Activated naive CD8-positive, alpha-beta T cell treated with anti-CD3 and anti-CD28 coated beads, Interleukin-2, amount 50 U/mL, for 24 hours (primary cell): ENCODE measurements at regions not wholly inside any gene's neighbourhood (a gene's known extent, or its start where the extent isn't known, plus 50 kb on each side); places are given as distances from the start of the nearest gene placed in this dataset.
"Not testable (repeated sequence)": the region's sequence is repeated elsewhere in the genome, so short reads cannot be mapped to it uniquely, and the experiment has no call there.

Experiments
- ATAC-seq: fragments of 150-1000 bp; cut with Tn5 transposase; one replicate; pipeline ENCODE4 v1.10.0; 2021
- DNase-seq: peaks from one replicate; pipeline ENCODE4 v3.0.0; 2021
- H3K27ac Mint-ChIP-seq: one replicate; pipeline ENCODE4 v1.8.0; 2021; ENCODE audit warnings: mild to moderate bottlenecking, mixed read lengths
- H3K27me3 Mint-ChIP-seq: one replicate; pipeline ENCODE4 v1.8.0; 2021; ENCODE audit warnings: mixed read lengths
- H3K36me3 Mint-ChIP-seq: one replicate; pipeline ENCODE4 v1.8.0; 2021; ENCODE audit warnings: low read depth, mixed read lengths
- H3K4me1 Mint-ChIP-seq: one replicate; pipeline ENCODE4 v1.8.0; 2021; ENCODE audit warnings: mixed read lengths
- H3K4me3 Mint-ChIP-seq: one replicate; pipeline ENCODE4 v1.8.0; 2021; ENCODE audit warnings: mild to moderate bottlenecking, moderate library complexity, mixed read lengths
- H3K9me3 Mint-ChIP-seq: one replicate; pipeline ENCODE4 v1.8.0; 2021; ENCODE audit warnings: mixed read lengths

DNA sequence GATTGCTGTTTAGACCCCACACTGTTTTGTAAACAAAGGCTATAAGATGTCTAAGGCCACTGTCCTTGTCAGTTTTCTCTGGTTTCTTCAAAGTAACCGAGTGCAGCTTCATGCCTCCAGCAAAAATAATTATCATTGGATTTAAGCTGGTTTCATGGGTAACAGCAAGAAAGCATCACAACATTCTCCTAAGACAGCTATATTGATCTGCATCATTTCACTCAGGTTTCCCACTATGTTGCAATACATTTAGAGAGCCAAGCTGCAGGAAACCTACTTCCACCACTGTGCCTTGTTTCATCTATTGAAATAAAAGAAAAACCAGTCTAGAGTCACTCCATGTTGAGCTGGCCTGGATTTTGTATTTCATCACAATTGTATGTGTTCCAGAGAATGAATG lies 351.4 kb downstream of the OXSM start:
- no peak overlapping the region for H3K4me3 Mint-ChIP-seq
- no peak overlapping the region for H3K27ac Mint-ChIP-seq
- no peaks in the 10 kb centered on the region for H3K4me1 Mint-ChIP-seq
- H3K9me3 Mint-ChIP-seq = peaks cover 7% of the 10 kb centered on the region
- no peaks in the 10 kb centered on the region for H3K36me3 Mint-ChIP-seq
- DNase-seq (no peak), ATAC-seq (no peak)
- H3K27me3 Mint-ChIP-seq = no peaks in the 10 kb centered on the region

DNA sequence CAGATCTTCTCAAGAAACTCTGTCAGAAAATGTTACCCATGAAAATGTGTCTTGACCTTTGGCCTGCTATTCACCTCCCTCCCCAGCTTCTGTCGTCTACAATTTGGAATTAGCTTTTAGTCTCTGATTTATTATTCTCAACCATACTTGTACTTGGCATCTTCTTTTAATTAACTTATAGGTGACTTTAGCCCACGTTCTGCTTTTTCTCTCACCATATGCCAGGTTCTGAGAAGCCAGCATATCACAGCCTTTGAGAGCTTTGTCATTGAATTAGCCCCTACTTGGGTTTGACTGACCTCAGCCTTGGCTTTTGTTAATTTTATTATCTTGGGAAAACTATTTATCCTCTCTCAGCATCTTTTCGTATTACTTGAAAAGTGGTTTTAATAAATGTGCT lies 355.9 kb downstream of the OXSM start:
- no peak for ATAC-seq
- H3K27me3 Mint-ChIP-seq = no peaks in the 10 kb centered on the region
- H3K36me3 Mint-ChIP-seq = no peaks in the 10 kb centered on the region
- no peak overlapping the region for H3K4me3 Mint-ChIP-seq
- DNase-seq = no peak
- no peak overlapping the region for H3K27ac Mint-ChIP-seq
- no peaks in the 10 kb centered on the region for H3K4me1 Mint-ChIP-seq
- H3K9me3 Mint-ChIP-seq = no peaks in the 10 kb centered on the region

DNA sequence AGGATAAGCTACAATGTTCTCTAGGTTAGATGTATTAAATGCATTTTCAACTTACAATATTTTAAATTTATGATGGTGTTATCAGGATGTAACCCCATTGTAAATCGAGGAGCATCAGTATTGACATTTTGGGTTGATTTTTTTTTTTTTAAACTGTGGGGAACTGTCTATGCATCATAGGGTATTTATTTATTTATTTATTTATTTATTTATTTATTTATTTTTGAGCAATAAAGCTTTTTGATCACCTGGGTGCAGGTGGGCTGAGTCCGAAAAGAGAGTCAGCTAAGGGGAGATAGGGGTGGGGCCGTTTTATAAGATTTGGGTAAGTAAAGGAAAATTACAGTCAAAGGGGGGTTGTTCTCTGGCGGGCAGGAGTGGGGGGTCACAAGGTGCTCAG lies 367.5 kb downstream of the OXSM start:
- ATAC-seq, H3K9me3 Mint-ChIP-seq, H3K27me3 Mint-ChIP-seq, H3K4me1 Mint-ChIP-seq, H3K27ac Mint-ChIP-seq, H3K36me3 Mint-ChIP-seq, DNase-seq, H3K4me3 Mint-ChIP-seq: not testable (repeated sequence)

- H3K27ac Mint-ChIP-seq = no peak overlapping the region
- H3K27me3 Mint-ChIP-seq = no peaks in the 10 kb centered on the region
- H3K4me1 Mint-ChIP-seq = no peaks in the 10 kb centered on the region
- H3K9me3 Mint-ChIP-seq = peaks cover 23% of the 10 kb centered on the region
- H3K4me3 Mint-ChIP-seq = no peak overlapping the region
- H3K36me3 Mint-ChIP-seq = no peaks in the 10 kb centered on the region
- ATAC-seq (no peak), DNase-seq (no peak)
Observed at GRCh38 chr3:26171006-26171405, 381.1 kb downstream of the OXSM start.

DNA sequence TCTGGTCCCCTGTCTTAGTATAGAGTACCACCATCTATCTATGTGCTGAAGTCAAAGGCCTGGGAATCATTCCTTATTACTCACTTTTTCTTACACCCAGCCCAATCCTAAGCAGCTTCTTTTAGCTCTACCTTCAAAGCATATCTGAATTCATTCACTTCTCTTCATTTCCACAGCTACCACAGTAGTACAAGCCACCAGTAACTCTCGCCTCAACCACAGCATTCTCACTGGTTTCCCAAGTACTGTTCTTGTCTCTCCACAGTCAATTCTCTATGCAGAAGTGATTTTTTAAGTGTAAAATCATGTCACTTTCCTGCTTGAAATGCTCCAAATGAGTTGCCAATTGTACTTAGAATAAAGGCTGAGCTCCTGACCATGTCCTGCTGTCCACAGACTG lies 401.7 kb downstream of the OXSM start:
- no peak overlapping the region for H3K27ac Mint-ChIP-seq
- H3K9me3 Mint-ChIP-seq = peaks cover 20% of the 10 kb centered on the region
- no peaks in the 10 kb centered on the region for H3K36me3 Mint-ChIP-seq
- H3K4me3 Mint-ChIP-seq = no peak overlapping the region
- DNase-seq (no peak), ATAC-seq (no peak)
- H3K27me3 Mint-ChIP-seq = no peaks in the 10 kb centered on the region
- H3K4me1 Mint-ChIP-seq = no peaks in the 10 kb centered on the region

- DNase-seq = no peak
- H3K4me1 Mint-ChIP-seq = no peaks in the 10 kb centered on the region
- peaks cover 16% of the 10 kb centered on the region for H3K9me3 Mint-ChIP-seq
- H3K36me3 Mint-ChIP-seq = no peaks in the 10 kb centered on the region
- no peaks in the 10 kb centered on the region for H3K27me3 Mint-ChIP-seq
- no peak overlapping the region for H3K27ac Mint-ChIP-seq
- ATAC-seq = no peak
- no peak overlapping the region for H3K4me3 Mint-ChIP-seq
Observed at GRCh38 chr3:26193558-26193957, 403.7 kb downstream of the OXSM start.

- ATAC-seq (no peak), DNase-seq (no peak)
- Mint-ChIP-seq H3K27ac (no peak overlapping the region), H3K9me3 (peaks cover 3% of the 10 kb centered on the region), H3K4me1 (no peaks in the 10 kb centered on the region), H3K27me3 (no peaks in the 10 kb centered on the region), H3K36me3 (no peaks in the 10 kb centered on the region), H3K4me3 (no peak overlapping the region)
Observed at GRCh38 chr3:26196781-26197180, 406.9 kb downstream of the OXSM start.

DNA sequence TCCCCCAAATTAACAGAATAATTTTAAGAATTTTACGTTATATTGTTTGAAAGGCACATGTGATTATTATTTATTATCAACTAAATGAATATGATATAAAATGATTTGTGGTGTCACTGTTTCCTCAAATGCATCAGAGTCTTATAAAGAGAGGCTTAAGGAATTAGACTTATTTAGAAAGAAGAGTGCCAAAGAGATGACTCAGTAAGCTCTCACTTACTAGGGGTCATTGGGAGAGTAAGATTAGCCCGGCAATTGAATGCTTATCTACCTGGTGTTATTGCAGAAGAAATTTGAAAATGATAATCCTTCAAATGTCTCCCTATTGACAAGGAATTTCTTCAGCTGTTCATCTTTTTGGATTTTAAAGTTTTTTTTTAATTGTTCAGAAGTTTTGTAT lies 408.7 kb downstream of the OXSM start:
- H3K27me3 Mint-ChIP-seq = no peaks in the 10 kb centered on the region
- ATAC-seq = no peak

GRCh38 chr3:26202169-26202568 lies 412.3 kb downstream of the OXSM start:
- no peaks in the 10 kb centered on the region for H3K36me3 Mint-ChIP-seq
- no peaks in the 10 kb centered on the region for H3K9me3 Mint-ChIP-seq
- no peak overlapping the region for H3K27ac Mint-ChIP-seq
- no peak overlapping the region for H3K4me3 Mint-ChIP-seq
- no peaks in the 10 kb centered on the region for H3K27me3 Mint-ChIP-seq
- no peak for DNase-seq
- ATAC-seq = no peak
- H3K4me1 Mint-ChIP-seq = no peaks in the 10 kb centered on the region

More for the DNA sequence above, 408.7 kb downstream of the OXSM start:
- no peak for DNase-seq
- no peaks in the 10 kb centered on the region for H3K36me3 Mint-ChIP-seq
- no peak overlapping the region for H3K4me3 Mint-ChIP-seq
- H3K4me1 Mint-ChIP-seq = no peaks in the 10 kb centered on the region
- no peak overlapping the region for H3K27ac Mint-ChIP-seq
- H3K9me3 Mint-ChIP-seq = no peaks in the 10 kb centered on the region

DNA sequence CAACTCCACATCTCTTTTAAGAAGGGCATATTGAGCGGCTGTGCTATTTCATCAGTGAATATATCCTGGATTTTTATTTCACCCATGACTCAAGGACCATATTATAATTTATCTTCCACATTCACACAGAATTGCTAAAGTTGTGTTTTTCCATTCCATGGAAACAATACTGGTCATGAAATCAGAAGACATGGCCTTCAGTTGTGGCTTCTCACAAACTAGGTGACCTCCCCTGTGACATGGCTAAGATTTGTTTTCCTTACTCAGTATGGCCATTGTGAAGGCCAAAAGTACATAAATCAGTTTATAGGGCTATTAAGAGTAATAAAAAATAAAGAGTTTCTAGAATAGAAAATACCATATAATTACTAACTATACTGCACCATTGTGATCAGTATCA lies 415.6 kb downstream of the OXSM start:
- Mint-ChIP-seq H3K9me3 (no peaks in the 10 kb centered on the region), H3K27ac (no peak overlapping the region), H3K4me3 (no peak overlapping the region), H3K36me3 (no peaks in the 10 kb centered on the region), H3K4me1 (no peaks in the 10 kb centered on the region), H3K27me3 (no peaks in the 10 kb centered on the region)
- ATAC-seq = no peak
- no peak for DNase-seq

DNA sequence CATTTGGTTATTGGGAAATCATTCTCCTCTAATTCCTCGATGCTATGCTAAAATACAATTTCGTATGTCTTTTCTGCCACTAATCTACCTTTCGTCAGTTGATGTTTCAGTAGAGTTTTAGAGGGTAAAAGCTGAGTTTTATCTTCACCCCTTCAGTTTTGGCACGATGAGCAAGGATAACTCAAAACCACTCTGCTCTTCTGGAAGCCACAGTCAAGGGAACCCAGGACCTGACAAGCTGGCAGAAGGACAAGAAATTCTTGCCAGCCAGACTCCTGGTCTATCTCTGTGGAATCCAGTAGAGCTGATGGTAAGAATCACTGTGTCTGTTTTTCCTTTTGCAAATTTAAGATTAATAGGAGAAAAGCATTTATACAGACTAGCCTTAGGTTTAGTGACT lies 414.4 kb upstream of the LRRC3B start:
- DNase-seq = no peak
- peaks cover 4% of the 10 kb centered on the region for H3K9me3 Mint-ChIP-seq

GRCh38 chr3:26229801-26230200 lies 392.8 kb upstream of the LRRC3B start:
- Mint-ChIP-seq H3K27me3 (no peaks in the 10 kb centered on the region), H3K4me1 (no peaks in the 10 kb centered on the region), H3K36me3 (no peaks in the 10 kb centered on the region), H3K9me3 (no peaks in the 10 kb centered on the region), H3K4me3 (no peak overlapping the region), H3K27ac (no peak overlapping the region)
- DNase-seq (no peak), ATAC-seq (no peak)

More for the DNA sequence above, 414.4 kb upstream of the LRRC3B start:
- no peak for ATAC-seq
- Mint-ChIP-seq H3K4me3 (no peak overlapping the region), H3K27ac (no peak overlapping the region), H3K36me3 (no peaks in the 10 kb centered on the region), H3K27me3 (no peaks in the 10 kb centered on the region), H3K4me1 (no peaks in the 10 kb centered on the region)

DNA sequence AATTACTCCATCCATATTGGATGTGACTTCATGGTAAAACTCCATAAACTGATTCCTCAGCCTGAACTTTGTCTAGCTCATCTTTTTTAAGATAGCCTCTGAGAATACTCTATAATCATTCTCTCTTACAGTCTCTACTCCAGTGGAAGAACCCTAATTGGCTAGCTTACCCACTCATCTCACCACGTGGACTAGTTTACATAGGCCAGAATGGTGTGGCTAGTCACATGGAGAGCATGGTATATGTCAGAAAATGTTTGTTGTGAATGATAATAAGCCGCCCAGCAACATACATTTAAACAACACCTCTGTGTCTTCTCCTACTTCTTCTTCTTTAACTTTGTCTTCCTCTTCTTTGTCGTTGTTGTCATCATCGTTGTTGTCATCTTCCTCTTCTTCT lies 389.2 kb upstream of the LRRC3B start:
- no peaks in the 10 kb centered on the region for H3K36me3 Mint-ChIP-seq
- no peak overlapping the region for H3K27ac Mint-ChIP-seq
- no peak overlapping the region for H3K4me3 Mint-ChIP-seq
- peaks cover 6% of the 10 kb centered on the region for H3K9me3 Mint-ChIP-seq
- H3K27me3 Mint-ChIP-seq = no peaks in the 10 kb centered on the region
- ATAC-seq (no peak), DNase-seq (no peak)
- H3K4me1 Mint-ChIP-seq = no peaks in the 10 kb centered on the region

DNA sequence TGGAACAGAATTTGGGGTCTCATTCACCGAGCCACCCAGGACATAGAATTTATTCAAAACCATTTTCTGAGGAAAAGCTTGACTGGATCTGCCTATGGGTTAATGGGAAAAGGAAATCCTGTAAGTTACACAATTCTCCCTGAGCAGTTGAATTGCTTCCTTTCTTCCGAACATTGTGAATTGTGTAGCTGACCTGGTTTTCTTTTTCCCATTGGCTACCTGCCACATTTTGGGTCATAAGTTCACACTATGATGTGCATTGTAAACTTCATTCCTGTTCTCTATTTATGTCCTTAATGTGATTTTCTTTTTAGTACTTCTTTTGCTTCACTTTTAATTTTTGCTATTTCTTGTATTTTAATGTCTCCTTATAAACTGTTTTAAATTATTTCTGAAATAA lies 386.0 kb upstream of the LRRC3B start:
- H3K27ac Mint-ChIP-seq = no peak overlapping the region
- no peaks in the 10 kb centered on the region for H3K4me1 Mint-ChIP-seq
- no peak overlapping the region for H3K4me3 Mint-ChIP-seq
- H3K9me3 Mint-ChIP-seq = peaks cover 8% of the 10 kb centered on the region
- no peaks in the 10 kb centered on the region for H3K27me3 Mint-ChIP-seq
- no peaks in the 10 kb centered on the region for H3K36me3 Mint-ChIP-seq
- no peak for ATAC-seq
- DNase-seq = no peak

DNA sequence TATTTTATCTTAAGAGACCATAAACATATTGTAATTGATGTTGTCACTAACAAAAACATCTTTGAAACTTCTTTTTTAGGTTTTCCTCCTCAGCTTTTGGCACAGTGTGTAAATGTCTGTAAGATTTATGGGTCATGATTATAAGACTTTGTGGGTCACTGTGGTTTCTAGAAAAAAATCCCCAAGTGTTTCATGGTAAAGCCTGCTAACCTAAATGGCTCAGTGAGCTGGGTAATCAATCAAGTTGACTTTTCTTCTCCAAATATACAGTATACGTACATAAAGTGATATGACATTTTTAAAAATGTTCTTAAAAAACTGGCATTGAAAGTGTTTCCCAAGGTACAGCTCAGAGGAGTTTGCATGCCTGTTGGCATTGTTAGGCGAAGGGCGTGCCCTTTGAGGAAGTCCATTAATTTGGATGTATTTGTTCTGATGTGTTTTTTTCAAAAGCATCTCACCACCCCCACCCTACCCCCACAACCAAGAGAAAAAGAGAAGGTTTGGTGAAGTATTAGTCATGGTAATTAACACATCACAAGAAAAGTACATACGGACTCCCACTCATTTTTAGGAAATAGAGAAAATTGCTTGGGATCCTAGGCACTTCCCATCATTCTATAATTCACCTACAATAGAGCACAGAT lies 385.4 kb upstream of the LRRC3B start:
- no peak overlapping the region for H3K27ac Mint-ChIP-seq
- no peak for ATAC-seq
- H3K4me1 Mint-ChIP-seq = no peaks in the 10 kb centered on the region
- no peak overlapping the region for H3K4me3 Mint-ChIP-seq
- H3K27me3 Mint-ChIP-seq = no peaks in the 10 kb centered on the region
- no peak for DNase-seq
- peaks cover 8% of the 10 kb centered on the region for H3K9me3 Mint-ChIP-seq
- H3K36me3 Mint-ChIP-seq = no peaks in the 10 kb centered on the region

- H3K4me3 Mint-ChIP-seq, H3K9me3 Mint-ChIP-seq, H3K36me3 Mint-ChIP-seq, ATAC-seq, DNase-seq, H3K27me3 Mint-ChIP-seq, H3K4me1 Mint-ChIP-seq, H3K27ac Mint-ChIP-seq: not testable (repeated sequence)
Observed at GRCh38 chr3:26244586-26244985, 378.0 kb upstream of the LRRC3B start.
